Pancreas (tissue), 10 donors: ENCODE measurements at regions not wholly inside any gene's neighbourhood (a gene's known extent, or its start where the extent isn't known, plus 50 kb on each side); places are given as distances from the start of the nearest gene placed in this dataset.

Experiments
- ATAC-seq, 4 donors: fragments of 200-7000 bp; cut with Tn5 transposase; one replicate each; pipeline versions ENCODE4 v1.8.0 to v1.9.1; 2020; ENCODE audit warnings: mild to moderate bottlenecking in 4 of 4, moderate library complexity in 4 of 4
- DNase-seq, 6 donors: peaks; one replicate each; pipeline ENCODE4 v3.0.0-alpha.2; 2020
- FAIRE-seq: peaks from 2 replicates; lab custom pipeline; 2012; peaks lifted over from hg19 to GRCh38; lab: Jason Lieb, UNC
- H3K27ac ChIP-seq, 4 donors: fragments of 200-600 bp; sonication (generic); 1 replicate in 3 of 4; 2 replicates in 1 of 4; pipeline versions ENCODE4 v1.5.0 to v1.8.0; 2020
- H3K27me3 ChIP-seq, 4 donors: fragments of 200-600 bp; one replicate each; pipeline ENCODE4 v1.8.0; 2021
- H3K36me3 ChIP-seq, 3 donors: fragments of 200-600 bp; sonication (generic) in 1 of 3; one replicate each; pipeline versions ENCODE4 v1.5.0 to v1.8.0; 2020 to 2021
- H3K4me1 ChIP-seq, 3 donors: fragments of 200-600 bp; one replicate each; pipeline ENCODE4 v1.8.0; 2021
- H3K4me3 ChIP-seq, 4 donors: fragments of 200-600 bp; sonication (generic) in 2 of 4; one replicate each; pipeline versions ENCODE4 v1.5.0 to v1.8.0; 2020 to 2021
- H3K9me3 ChIP-seq, 4 donors: fragments of 200-600 bp; one replicate each; pipeline ENCODE4 v1.8.0; 2021
- CTCF ChIP-seq, 4 donors: fragments of 200-600 bp; sonication (generic) in 3 of 4; IDR thresholded peaks; one replicate each; pipeline versions ENCODE4 v1.5.0 to v1.8.0; 2021; ENCODE audit warnings: antibody characterized with exemption in 4 of 4
- WGBS, 2 donors: extraction: QIAGEN DNeasy Blood & Tissue Kit; methylation state at CpG; one replicate each; pipeline ENCODE4 v1.1.7; 2013; 5-methylcytosine and 5-hydroxymethylcytosine counted together
- intact Hi-C, 3 donors: fragments of 100-400 bp; cut with DNase I; formaldehyde crosslinking; loops; one replicate each; pipeline versions ENCODE4 v1.11.1 to v1.14.2; 2022
- donor health status: healthy with polysubstance abuse.
- donor health status: DM: no; HTN: no; CAD: no; lungs with moderate emphysema.
- donor health status: DM: no; HTN: no; CAD: no.
- donor health status: control.
- donor health status: control.
- donor health status: Bipolar disorder and iron deficiency.
- donor health status: DM: yes; HTN: yes; CAD: no.
- donor health status: DM: no; HTN: no; CAD: no.
- donor health status: DM: no; HTN: no; CAD: no.
- donor health status: DM: yes; HTN: yes; CAD: no.

- H3K4me3 ChIP-seq: no peak overlapping the region
- intact Hi-C loops: no loop called here
- no peaks in the 10 kb centered on the region for H3K27me3 ChIP-seq
- ATAC-seq (no peak), FAIRE-seq (no peak), DNase-seq (no peak)
- peaks cover 0 to 3% (median 0%) of the 10 kb centered on the region in 4 donors for H3K9me3 ChIP-seq
- H3K27ac ChIP-seq: no peak overlapping the region
- TF ChIP-seq CTCF (IDR thresholded peaks at IDR 0.05): no peak
- no peaks in the 10 kb centered on the region for H3K36me3 ChIP-seq
- no peaks in the 10 kb centered on the region for H3K4me1 ChIP-seq
- 51 to 58% methylated on average over 3 of the region's 3 CpGs for whole genome bisulfite sequencing, 2 donors
These were observed 493.0 kb downstream of the TLL1 start for GRCh38 chr4:166366012-166366411.

DNA sequence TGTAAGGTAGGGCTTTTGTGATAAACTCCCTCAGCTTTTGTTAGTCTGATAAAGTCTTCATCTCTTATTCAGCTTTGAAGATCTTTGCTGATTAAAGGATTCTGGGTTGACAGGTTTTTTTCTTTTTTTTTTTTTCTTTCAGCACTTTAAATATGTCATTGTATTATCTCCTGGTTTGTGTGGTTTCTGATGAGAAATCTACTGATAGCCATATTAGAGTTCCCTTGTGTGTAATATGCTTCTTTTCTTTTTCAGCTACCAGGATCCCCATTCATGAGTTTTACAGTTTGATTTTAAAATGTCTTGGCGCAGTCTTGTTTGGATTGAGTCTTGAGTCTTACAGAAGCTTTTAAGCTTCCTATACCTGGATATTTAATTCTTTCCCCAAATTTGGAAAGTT is 504.5 kb downstream of the TLL1 start:
- no peak for TF ChIP-seq CTCF (IDR thresholded peaks at IDR 0.05)
- FAIRE-seq (no peak), DNase-seq (no peak), ATAC-seq (no peak)
- Histone ChIP-seq H3K36me3 (no peaks in the 10 kb centered on the region), H3K9me3 (peaks cover 0 to 5% (median 0%) of the 10 kb centered on the region in 4 donors), H3K4me1 (no peaks in the 10 kb centered on the region), H3K27me3 (no peaks in the 10 kb centered on the region), H3K27ac (no peak overlapping the region), H3K4me3 (no peak overlapping the region)
- intact Hi-C loops: no loop called here
- 79 to 85% methylated on average over 1 of the region's 1 CpG for WGBS, 2 donors

DNA sequence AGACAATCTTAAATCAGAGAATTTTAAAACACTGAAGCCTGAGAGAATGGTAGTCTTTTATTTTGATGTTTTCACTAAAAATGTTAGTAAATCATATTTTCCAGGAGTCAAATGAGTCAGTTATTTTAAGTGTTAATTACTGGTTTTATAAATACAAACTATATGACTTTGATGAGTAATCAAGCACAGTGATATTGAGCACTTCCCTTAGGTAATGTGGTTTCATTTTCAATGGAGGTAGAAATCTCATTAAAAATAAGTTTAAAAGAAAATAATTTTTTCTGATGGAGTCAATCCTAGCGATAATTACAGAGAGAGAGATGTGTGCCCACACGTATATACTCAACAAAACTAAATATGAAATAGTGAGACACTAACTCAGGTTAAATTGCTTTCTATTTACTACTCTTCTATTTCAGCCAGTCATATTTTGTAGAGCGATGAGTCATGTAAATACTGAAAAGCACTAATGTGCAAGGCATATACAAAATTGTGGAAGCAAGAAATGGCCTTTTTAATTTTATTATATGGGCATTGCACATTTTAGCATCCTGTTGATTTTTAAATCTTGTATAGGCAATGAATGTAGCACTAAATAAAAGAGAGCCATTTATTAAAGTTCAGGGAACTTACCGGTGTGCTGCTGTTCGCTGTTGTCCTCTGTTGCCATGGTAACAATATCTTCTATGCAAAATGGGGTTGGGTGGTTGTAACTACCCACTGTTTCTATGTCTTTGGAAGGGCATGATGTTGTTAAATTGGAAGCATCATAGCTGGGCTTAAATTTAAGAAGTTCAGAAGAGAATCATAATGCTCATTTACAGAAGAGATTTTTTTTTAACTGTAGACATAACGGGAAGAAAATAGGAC is 513.7 kb downstream of the TLL1 start:
- no peak for TF ChIP-seq CTCF (IDR thresholded peaks at IDR 0.05)
- FAIRE-seq (no peak), DNase-seq (no peak), ATAC-seq (no peak)
- Histone ChIP-seq H3K4me3 (no peak overlapping the region), H3K4me1 (no peaks in the 10 kb centered on the region), H3K9me3 (no peaks in the 10 kb centered on the region), H3K36me3 (no peaks in the 10 kb centered on the region), H3K27me3 (no peaks in the 10 kb centered on the region), H3K27ac (no peak overlapping the region)
- intact Hi-C loops: no loop called here
- 56 to 59% methylated on average over 6 of the region's 6 CpGs for WGBS, 2 donors

- H3K27me3 ChIP-seq: no peaks in the 10 kb centered on the region
- ATAC-seq: no peak
- intact Hi-C loops: no loop called here
- WGBS, 2 donors: 55 to 74% methylated on average over 1 of the region's 1 CpG
- H3K9me3 ChIP-seq: no peaks in the 10 kb centered on the region
- no peak overlapping the region for H3K4me3 ChIP-seq
- no peak for DNase-seq
- TF ChIP-seq CTCF (IDR thresholded peaks at IDR 0.05): no peak
- H3K27ac ChIP-seq: no peak overlapping the region
- no peaks in the 10 kb centered on the region for H3K4me1 ChIP-seq
- H3K36me3 ChIP-seq: no peaks in the 10 kb centered on the region
- FAIRE-seq: no peak
These were observed 518.5 kb downstream of the TLL1 start for GRCh38 chr4:166391501-166391900.

DNA sequence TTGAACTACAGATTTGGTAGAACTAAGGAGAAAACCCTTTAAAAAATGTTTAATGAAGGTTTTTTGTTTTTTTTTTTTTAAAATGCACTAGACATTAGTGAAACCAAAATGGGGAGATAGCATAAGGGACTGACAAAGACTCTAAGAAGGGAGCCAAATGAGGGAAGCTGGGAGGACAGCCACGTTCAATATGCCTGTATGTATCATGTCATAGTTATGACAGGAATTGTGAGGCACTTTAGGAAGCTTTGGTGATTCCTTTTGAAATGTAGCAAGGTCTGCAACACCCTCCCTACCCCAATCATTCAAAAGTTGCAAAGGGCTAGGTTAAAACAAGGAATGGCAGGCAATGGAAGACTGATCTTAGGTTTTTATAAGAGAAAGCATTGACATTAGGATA is 526.0 kb downstream of the TLL1 start:
- H3K36me3 ChIP-seq: no peaks in the 10 kb centered on the region
- no peak overlapping the region for H3K27ac ChIP-seq
- no peak for TF ChIP-seq CTCF (IDR thresholded peaks at IDR 0.05)
- no peak overlapping the region for H3K4me3 ChIP-seq
- no peak for DNase-seq
- ATAC-seq: no peak
- no peaks in the 10 kb centered on the region for H3K27me3 ChIP-seq
- no peaks in the 10 kb centered on the region for H3K9me3 ChIP-seq
- intact Hi-C loops: no loop called here
- no peak for FAIRE-seq
- 53 to 72% methylated on average over 1 of the region's 1 CpG for WGBS, 2 donors
- no peaks in the 10 kb centered on the region for H3K4me1 ChIP-seq
